KMS-11 (cell line): ENCODE measurements at regions not wholly inside any gene's neighbourhood (a gene's known extent, or its start where the extent isn't known, plus 50 kb on each side); places are given as distances from the start of the nearest gene placed in this dataset.

Experiments used
- H2AFZ ChIP-seq: fragments of 200-600 bp; sonication (generic); 2 replicates; pipeline ENCODE4 v1.6.1; 2016; ENCODE audit warnings: antibody characterized with exemption, mixed run types, low read depth
- H3K27ac ChIP-seq: fragments of 200-600 bp; sonication (generic); 2 replicates; pipeline ENCODE4 v1.6.1; 2016; ENCODE audit warnings: mild to moderate bottlenecking, mixed run types
- H3K27me3 ChIP-seq: fragments of 200-600 bp; sonication (generic); 2 replicates; pipeline ENCODE4 v1.6.1; 2017; ENCODE audit warnings: mild to moderate bottlenecking, low read depth, mixed run types, moderate library complexity; ENCODE audit not compliant: insufficient read depth
- H3K36me3 ChIP-seq: fragments of 200-600 bp; sonication (generic); 2 replicates; pipeline ENCODE4 v1.6.1; 2017; ENCODE audit warnings: mild to moderate bottlenecking, mixed run types; ENCODE audit not compliant: insufficient read depth
- H3K4me1 ChIP-seq: fragments of 200-600 bp; sonication (generic); 2 replicates; pipeline ENCODE4 v1.6.1; 2016; ENCODE audit warnings: mild to moderate bottlenecking, low read depth, mixed run types; ENCODE audit not compliant: poor library complexity, severe bottlenecking
- H3K4me2 ChIP-seq: fragments of 200-600 bp; sonication (generic); 2 replicates; pipeline ENCODE4 v1.7.0; 2016; ENCODE audit warnings: mild to moderate bottlenecking, mixed run types
- H3K4me3 ChIP-seq: fragments of 200-600 bp; sonication (generic); IDR thresholded peaks from 2 replicates; pipeline ENCODE4 v1.6.1; 2017; ENCODE audit warnings: low read depth, low read length, mixed read lengths; ENCODE audit not compliant: insufficient read depth
- H3K79me2 ChIP-seq: fragments of 200-600 bp; sonication (generic); 2 replicates; pipeline ENCODE4 v1.6.1; 2016; ENCODE audit warnings: low read depth, mixed run types; ENCODE audit not compliant: insufficient read depth
- H3K9ac ChIP-seq: fragments of 200-600 bp; sonication (generic); 2 replicates; pipeline ENCODE4 v1.6.1; 2016; ENCODE audit warnings: mild to moderate bottlenecking, mixed run types
- H4K20me1 ChIP-seq: fragments of 200-600 bp; sonication (generic); 2 replicates; pipeline ENCODE4 v1.6.1; 2016; ENCODE audit warnings: mild to moderate bottlenecking, mixed run types; ENCODE audit not compliant: insufficient read depth
- TF ChIP-seq, protein P1 (sequence below): fragments of 200-600 bp; sonication (generic); conservative IDR thresholded peaks from 2 replicates; pipeline ENCODE4 v1.6.1; 2017; ENCODE audit warnings: low read depth, mild to moderate bottlenecking, antibody characterized with exemption, low read length, moderate library complexity, mixed read lengths

DNA sequence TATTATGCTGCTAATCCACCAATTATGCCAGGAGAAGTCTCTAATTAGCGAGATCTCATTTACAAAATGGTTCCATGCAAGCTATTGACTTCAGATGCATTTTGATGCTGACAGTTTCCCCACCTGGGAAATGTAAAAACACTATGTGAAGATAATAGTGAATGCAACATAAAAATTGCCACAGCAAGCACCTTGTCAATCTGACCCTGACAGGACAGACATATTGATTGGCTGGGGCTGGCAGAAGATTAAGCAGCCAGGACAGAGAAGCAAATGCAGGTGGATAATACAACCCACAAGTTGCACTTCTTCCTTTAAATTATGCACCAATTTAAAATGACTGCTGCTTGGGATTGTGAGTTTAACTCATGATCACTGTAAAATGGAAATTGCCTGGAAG, 642.8 kb upstream of the POT1 start:
- Histone ChIP-seq H4K20me1 (no peaks in the 10 kb centered on the region), H3K4me1 (no peaks in the 10 kb centered on the region), H3K36me3 (no peaks in the 10 kb centered on the region), H2AFZ (no peak overlapping the region), H3K4me2 (no peak overlapping the region), H3K9ac (no peak overlapping the region), H3K27me3 (no peaks in the 10 kb centered on the region), H3K27ac (no peak overlapping the region), H3K4me3 (no peak overlapping the region), H3K79me2 (no peaks in the 10 kb centered on the region)
- TF ChIP-seq, protein P1, sequence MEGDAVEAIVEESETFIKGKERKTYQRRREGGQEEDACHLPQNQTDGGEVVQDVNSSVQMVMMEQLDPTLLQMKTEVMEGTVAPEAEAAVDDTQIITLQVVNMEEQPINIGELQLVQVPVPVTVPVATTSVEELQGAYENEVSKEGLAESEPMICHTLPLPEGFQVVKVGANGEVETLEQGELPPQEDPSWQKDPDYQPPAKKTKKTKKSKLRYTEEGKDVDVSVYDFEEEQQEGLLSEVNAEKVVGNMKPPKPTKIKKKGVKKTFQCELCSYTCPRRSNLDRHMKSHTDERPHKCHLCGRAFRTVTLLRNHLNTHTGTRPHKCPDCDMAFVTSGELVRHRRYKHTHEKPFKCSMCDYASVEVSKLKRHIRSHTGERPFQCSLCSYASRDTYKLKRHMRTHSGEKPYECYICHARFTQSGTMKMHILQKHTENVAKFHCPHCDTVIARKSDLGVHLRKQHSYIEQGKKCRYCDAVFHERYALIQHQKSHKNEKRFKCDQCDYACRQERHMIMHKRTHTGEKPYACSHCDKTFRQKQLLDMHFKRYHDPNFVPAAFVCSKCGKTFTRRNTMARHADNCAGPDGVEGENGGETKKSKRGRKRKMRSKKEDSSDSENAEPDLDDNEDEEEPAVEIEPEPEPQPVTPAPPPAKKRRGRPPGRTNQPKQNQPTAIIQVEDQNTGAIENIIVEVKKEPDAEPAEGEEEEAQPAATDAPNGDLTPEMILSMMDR, result no peak

DNA sequence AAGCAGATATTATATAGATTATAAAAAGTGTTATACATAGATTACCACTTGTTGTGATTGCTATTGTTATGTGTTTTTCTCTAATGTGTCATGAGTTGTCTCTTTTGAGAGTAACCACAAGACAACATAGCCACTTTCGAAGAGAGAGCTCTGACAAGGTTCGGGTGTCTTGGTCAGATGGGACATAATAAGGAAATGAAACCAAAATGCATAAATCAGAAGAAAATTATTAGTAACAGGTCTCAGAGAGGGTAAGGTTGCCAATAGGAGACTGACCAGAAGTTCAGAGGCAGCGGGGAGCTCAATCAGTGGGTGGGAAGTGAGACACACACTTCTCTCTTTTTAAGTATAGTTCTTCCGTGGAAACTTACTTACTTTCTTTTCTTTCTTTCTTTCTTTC, 639.2 kb upstream of the POT1 start:
- no peak overlapping the region for H3K4me2 ChIP-seq
- no peak overlapping the region for H3K4me3 ChIP-seq

DNA sequence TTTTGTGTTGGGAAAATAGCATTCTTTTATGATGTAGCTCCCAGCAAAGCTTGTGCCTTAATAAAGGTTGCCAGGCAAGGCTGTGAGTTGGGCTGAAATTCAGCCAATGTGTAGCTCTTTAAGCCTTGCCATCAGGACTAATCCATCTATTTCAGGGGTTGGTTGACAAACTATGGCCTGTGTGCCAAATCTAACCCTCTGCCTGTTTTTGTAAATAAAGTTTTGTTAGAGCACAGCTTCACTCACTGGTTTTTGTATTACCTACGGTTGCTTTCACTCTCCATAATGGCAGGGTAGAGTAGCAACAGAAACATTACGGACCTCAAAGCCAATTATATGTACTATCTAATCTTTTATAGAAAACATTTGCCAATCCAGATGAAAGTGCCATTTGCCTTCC, 638.1 kb upstream of the POT1 start:
- Histone ChIP-seq H3K27ac (no peak overlapping the region), H3K36me3 (no peaks in the 10 kb centered on the region), H3K9ac (no peak overlapping the region), H3K27me3 (no peaks in the 10 kb centered on the region), H4K20me1 (no peaks in the 10 kb centered on the region), H3K79me2 (no peaks in the 10 kb centered on the region), H3K4me3 (no peak overlapping the region), H3K4me1 (no peaks in the 10 kb centered on the region), H3K4me2 (no peak overlapping the region), H2AFZ (no peak overlapping the region)
- TF ChIP-seq, protein P1, result no peak

More for the DNA sequence above, 639.2 kb upstream of the POT1 start:
- no peak overlapping the region for H3K9ac ChIP-seq
- no peaks in the 10 kb centered on the region for H3K27me3 ChIP-seq
- no peak overlapping the region for H2AFZ ChIP-seq
- no peaks in the 10 kb centered on the region for H3K4me1 ChIP-seq
- H3K79me2 ChIP-seq, result no peaks in the 10 kb centered on the region
- no peak overlapping the region for H3K27ac ChIP-seq
- H3K36me3 ChIP-seq, result no peaks in the 10 kb centered on the region
- no peaks in the 10 kb centered on the region for H4K20me1 ChIP-seq
- TF ChIP-seq, protein P1, result no peak

DNA sequence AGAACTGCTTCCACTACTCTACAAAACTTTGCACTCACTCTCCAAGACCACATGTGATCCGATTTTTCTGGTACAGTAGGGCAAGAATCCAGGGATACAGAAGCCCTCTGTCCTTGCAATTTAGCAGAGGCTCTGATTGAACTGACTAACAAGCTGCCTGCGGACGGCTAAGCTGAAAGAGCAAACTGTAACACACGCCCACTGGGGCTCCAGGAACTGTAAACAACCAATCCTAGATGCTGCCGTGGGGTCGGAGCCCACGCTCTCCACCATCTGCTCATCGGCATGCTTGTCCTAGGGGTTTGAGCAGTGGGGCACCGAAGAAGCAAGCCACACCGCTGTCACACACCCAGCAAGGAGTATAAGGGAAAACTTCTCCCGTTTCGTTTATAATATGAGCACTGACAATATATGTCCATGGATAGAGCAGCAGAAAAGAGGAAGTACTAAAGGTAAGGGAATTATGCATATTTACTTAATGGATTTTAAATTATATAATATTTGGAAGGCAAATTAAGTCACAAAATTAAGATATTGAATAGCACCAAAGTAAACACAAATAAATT, 634.4 kb upstream of the POT1 start:
- Histone ChIP-seq H2AFZ (no peak overlapping the region), H3K36me3 (no peaks in the 10 kb centered on the region), H4K20me1 (no peaks in the 10 kb centered on the region), H3K27ac (no peak overlapping the region), H3K4me2 (no peak overlapping the region), H3K4me3 (no peak overlapping the region), H3K79me2 (no peaks in the 10 kb centered on the region), H3K9ac (no peak overlapping the region), H3K27me3 (no peaks in the 10 kb centered on the region), H3K4me1 (peaks cover 12% of the 10 kb centered on the region)
- TF ChIP-seq, protein P1, result no peak

DNA sequence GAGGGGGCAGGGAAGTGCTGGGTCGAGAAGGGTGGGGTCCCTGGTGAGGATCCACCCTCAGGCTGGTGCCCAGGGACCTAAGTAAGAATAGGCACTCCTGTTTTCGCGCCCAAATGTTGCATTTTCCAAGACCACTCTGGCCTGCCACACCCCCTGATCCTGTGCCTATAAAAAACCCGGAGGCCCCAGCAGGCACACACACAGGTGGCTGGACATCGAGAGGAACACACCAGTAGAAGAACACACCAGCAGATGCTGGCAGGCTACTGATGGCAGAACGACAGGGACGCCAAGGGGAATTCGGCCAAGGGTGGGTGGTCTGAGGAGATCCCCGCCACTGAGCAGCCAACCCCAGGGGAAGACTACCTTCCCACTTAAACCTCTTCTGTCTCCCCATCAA, 633.9 kb upstream of the POT1 start:
- no peak overlapping the region for H3K27ac ChIP-seq
- H3K36me3 ChIP-seq, result no peaks in the 10 kb centered on the region
- H3K4me3 ChIP-seq, result no peak overlapping the region
- no peak overlapping the region for H3K4me2 ChIP-seq
- TF ChIP-seq, protein P1, result no peak
- H4K20me1 ChIP-seq, result no peaks in the 10 kb centered on the region
- H3K27me3 ChIP-seq, result no peaks in the 10 kb centered on the region
- H2AFZ ChIP-seq, result no peak overlapping the region
- H3K4me1 ChIP-seq, result peaks cover 12% of the 10 kb centered on the region
- no peak overlapping the region for H3K9ac ChIP-seq
- H3K79me2 ChIP-seq, result no peaks in the 10 kb centered on the region
